GM12878 (cell line): ENCODE measurements at regions not wholly inside any gene's neighbourhood (a gene's known extent, or its start where the extent isn't known, plus 50 kb on each side); places are given as distances from the start of the nearest gene placed in this dataset.

ENCODE experiments used
- ATF2 ChIP-seq: IDR thresholded peaks from 2 replicates; pipeline ENCODE4 v1.6.1; 2012; ENCODE audit warnings: low read length, inconsistent platforms
- CTCF ChIP-seq, 3 experiments: IDR thresholded peaks in 2 of 3; conservative IDR thresholded peaks in 1 of 3; 2 replicates each; pipeline ENCODE4 v1.5.1; 2011; ENCODE audit warnings: low read depth in 3 of 3, low read length in 3 of 3, mild to moderate bottlenecking in 3 of 3, control low read depth in 2 of 3, moderate library complexity in 2 of 3, inconsistent platforms in 1 of 3, mixed read lengths in 1 of 3; ENCODE audit not compliant: control insufficient read depth in 2 of 3, insufficient read depth in 1 of 3; ENCODE audit errors: extremely low read depth in 1 of 3
- GABPA ChIP-seq: IDR thresholded peaks from 2 replicates; pipeline ENCODE4 v1.6.1; 2014; ENCODE audit warnings: antibody characterized with exemption, low read depth, mild to moderate bottlenecking, inconsistent platforms
- IKZF1 ChIP-seq: fragments of 450-650 bp; conservative IDR thresholded peaks from 2 replicates; pipeline ENCODE4 v1.6.1; 2017; ENCODE audit warnings: antibody characterized with exemption, mild to moderate bottlenecking
- MYC ChIP-seq: IDR thresholded peaks from 2 replicates; pipeline ENCODE4 v1.6.1; 2011; ENCODE audit warnings: mild to moderate bottlenecking, low read length, moderate library complexity, inconsistent platforms; ENCODE audit not compliant: insufficient read depth, insufficient replicate concordance, insufficient read length, severe bottlenecking
- REST ChIP-seq: IDR thresholded peaks from 2 replicates; pipeline ENCODE4 v1.6.1; 2012; ENCODE audit warnings: mild to moderate bottlenecking, low read depth, low read length
- SP1 ChIP-seq: IDR thresholded peaks from one replicate; pipeline ENCODE4 v1.6.1; 2011; ENCODE audit warnings: low read depth, low read length
- SRF ChIP-seq, 2 experiments: IDR thresholded peaks; 2 replicates each; pipeline ENCODE4 v1.6.1; 2011; ENCODE audit warnings: low read depth in 2 of 2, low read length in 2 of 2, mild to moderate bottlenecking in 1 of 2, moderate library complexity in 1 of 2
- USF1 ChIP-seq: IDR thresholded peaks from 2 replicates; pipeline ENCODE4 v1.6.1; 2011; ENCODE audit warnings: borderline replicate concordance, low read depth, mild to moderate bottlenecking, moderate library complexity, mixed read lengths, low read length; ENCODE audit not compliant: insufficient read depth; ENCODE audit errors: extremely low read length

- TF ChIP-seq USF1, result no peak
- TF ChIP-seq GABPA, result no peak
- TF ChIP-seq REST, result no peak
- no peak for TF ChIP-seq CTCF (IDR thresholded peaks at IDR 0.05 in 2 of 3, conservative IDR thresholded peaks at IDR 0.05 in 1 of 3; ENCODE audit: control insufficient read depth in 2 of 3, extremely low read depth in 1 of 3, insufficient read depth in 1 of 3, low read depth in 3 of 3, low read length in 3 of 3)
- no peak for TF ChIP-seq SP1
- TF ChIP-seq IKZF1, result no peak
- TF ChIP-seq SRF (IDR thresholded peaks at IDR 0.05; ENCODE audit: low read depth in 2 of 2, low read length in 2 of 2), result no peak
- no peak for TF ChIP-seq MYC
- no peak for TF ChIP-seq ATF2
Measured at GRCh38 chr3:135499426-135499825, 466.1 kb upstream of the PPP2R3A start.
